ENCODE measurements at regions not wholly inside any gene's neighbourhood (a gene's known extent, or its start where the extent isn't known, plus 50 kb on each side); places are given as distances from the start of the nearest gene placed in this dataset.

DNA sequence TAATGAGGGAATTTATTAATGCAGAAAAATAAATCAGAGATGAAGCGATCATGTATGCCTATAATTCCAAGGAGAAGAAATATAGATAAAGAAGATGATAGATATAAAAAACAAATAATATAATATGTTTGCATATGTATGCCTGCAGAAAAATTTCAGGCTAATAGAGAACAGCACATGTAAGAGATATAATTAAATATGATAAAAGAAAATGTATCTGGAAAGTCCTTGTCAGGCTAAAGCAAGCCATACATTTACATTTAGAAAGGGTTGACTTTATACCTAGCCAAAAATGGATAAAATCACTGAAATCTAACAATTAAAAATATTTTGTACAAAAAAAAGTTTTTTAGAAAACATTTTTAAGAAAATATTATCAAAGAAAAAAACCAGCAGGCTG is 454.1 kb downstream of the C6orf118 start:
- Histone ChIP-seq H3K27me3 (ENCODE audit: control insufficient read depth, extremely low read depth, insufficient read depth, low read length) (no peaks in the 10 kb centered on the region), H3K9ac (ENCODE audit: control insufficient read depth, extremely low read depth, insufficient read depth, low read length) (no peak overlapping the region), H3K4me1 (ENCODE audit: control insufficient read depth, extremely low read depth, insufficient read depth, low read length) (no peaks in the 10 kb centered on the region), H4K20me1 (ENCODE audit: control insufficient read depth, extremely low read depth, insufficient read depth, low read length) (no peaks in the 10 kb centered on the region), H3K27ac (ENCODE audit: control insufficient read depth, insufficient read depth, low read length) (no peak overlapping the region), H3K79me2 (ENCODE audit: control insufficient read depth, insufficient read depth, low read length) (no peaks in the 10 kb centered on the region), H3K36me3 (ENCODE audit: control insufficient read depth in 2 of 2, extremely low read depth in 1 of 2, insufficient read depth in 2 of 2, low read length in 2 of 2) (no peaks in the 10 kb centered on the region), H2AFZ (ENCODE audit: control insufficient read depth, low read length) (no peak overlapping the region), H3K9me3 (ENCODE audit: control insufficient read depth, low read depth, low read length) (no peaks in the 10 kb centered on the region), H3K9me1 (ENCODE audit: control insufficient read depth, extremely low read depth, insufficient read depth, low read length) (no peaks in the 10 kb centered on the region), H3K4me3 (ENCODE audit: control insufficient read depth in 2 of 3, extremely low read depth in 1 of 3, insufficient read depth in 2 of 3, low read depth in 1 of 3, low read length in 3 of 3) (no peak overlapping the region), H3K4me2 (ENCODE audit: control insufficient read depth, extremely low read depth, insufficient read depth, low read depth, low read length) (no peak overlapping the region)
- FAIRE-seq, result no peak
- dilution Hi-C loops (cut with MboI; ENCODE audit: extremely low pct_ligation_motif_present, low sequenced_read_pairs), result no loop called here
- TF ChIP-seq CTCF (optimal IDR thresholded peaks at IDR 0.05 in 1 of 3, IDR thresholded peaks at IDR 0.05 in 1 of 3, conservative IDR thresholded peaks at IDR 0.05 in 1 of 3; ENCODE audit: extremely low read depth in 1 of 3, insufficient read depth in 2 of 3, low read length in 3 of 3), result no peak
- no peak for TF ChIP-seq EZH2 (IDR thresholded peaks at IDR 0.05; ENCODE audit: low read length)
- no peak for DNase-seq (ENCODE audit: low read depth, low spot score)

DNA sequence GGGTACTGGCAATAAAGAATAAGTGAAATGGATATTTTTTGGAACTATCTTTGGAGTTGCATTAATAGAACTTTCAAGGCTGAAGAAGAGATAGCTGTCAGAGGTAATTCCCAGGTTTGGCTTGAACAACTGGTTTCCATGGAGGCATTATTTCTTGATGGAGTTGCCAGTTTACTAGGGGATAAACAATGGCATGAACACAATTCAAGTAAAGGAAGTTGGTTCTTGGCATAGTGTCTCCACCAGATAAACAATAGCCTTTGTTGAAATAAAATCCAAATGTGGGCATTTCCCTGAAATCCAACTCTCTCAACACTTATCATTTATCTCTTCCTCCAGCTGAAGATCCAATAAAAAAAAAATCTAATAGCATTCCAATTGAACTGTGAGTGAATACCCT is 454.9 kb downstream of the C6orf118 start:
- no peaks in the 10 kb centered on the region for H3K27me3 ChIP-seq (ENCODE audit: control insufficient read depth, extremely low read depth, insufficient read depth, low read length)
- H3K4me2 ChIP-seq (ENCODE audit: control insufficient read depth, extremely low read depth, insufficient read depth, low read depth, low read length), result no peak overlapping the region
- no peak overlapping the region for H2AFZ ChIP-seq (ENCODE audit: control insufficient read depth, low read length)
- no peak overlapping the region for H3K4me3 ChIP-seq (ENCODE audit: control insufficient read depth in 2 of 3, extremely low read depth in 1 of 3, insufficient read depth in 2 of 3, low read depth in 1 of 3, low read length in 3 of 3)
- TF ChIP-seq CTCF (optimal IDR thresholded peaks at IDR 0.05 in 1 of 3, IDR thresholded peaks at IDR 0.05 in 1 of 3, conservative IDR thresholded peaks at IDR 0.05 in 1 of 3; ENCODE audit: extremely low read depth in 1 of 3, insufficient read depth in 2 of 3, low read length in 3 of 3), result no peak
- TF ChIP-seq EZH2 (IDR thresholded peaks at IDR 0.05; ENCODE audit: low read length), result no peak
- no peaks in the 10 kb centered on the region for H3K79me2 ChIP-seq (ENCODE audit: control insufficient read depth, insufficient read depth, low read length)
- no peaks in the 10 kb centered on the region for H3K36me3 ChIP-seq (ENCODE audit: control insufficient read depth in 2 of 2, extremely low read depth in 1 of 2, insufficient read depth in 2 of 2, low read length in 2 of 2)
- DNase-seq (ENCODE audit: low read depth, low spot score), result no peak
- no peak overlapping the region for H3K9ac ChIP-seq (ENCODE audit: control insufficient read depth, extremely low read depth, insufficient read depth, low read length)
- no peaks in the 10 kb centered on the region for H3K9me3 ChIP-seq (ENCODE audit: control insufficient read depth, low read depth, low read length)
- H4K20me1 ChIP-seq (ENCODE audit: control insufficient read depth, extremely low read depth, insufficient read depth, low read length), result no peaks in the 10 kb centered on the region
- H3K27ac ChIP-seq (ENCODE audit: control insufficient read depth, insufficient read depth, low read length), result no peak overlapping the region
- no peaks in the 10 kb centered on the region for H3K4me1 ChIP-seq (ENCODE audit: control insufficient read depth, extremely low read depth, insufficient read depth, low read length)
- FAIRE-seq, result no peak
- H3K9me1 ChIP-seq (ENCODE audit: control insufficient read depth, extremely low read depth, insufficient read depth, low read length), result no peaks in the 10 kb centered on the region
- dilution Hi-C loops (cut with MboI; ENCODE audit: extremely low pct_ligation_motif_present, low sequenced_read_pairs), result no loop called here

Data from keratinocyte (primary cell).